Activated CD4-positive, alpha-beta memory T cell treated with anti-CD3 and anti-CD28 coated beads for 36 hours (primary cell): ENCODE measurements at regions not wholly inside any gene's neighbourhood (a gene's known extent, or its start where the extent isn't known, plus 50 kb on each side); places are given as distances from the start of the nearest gene placed in this dataset.

ENCODE experiments used
- CTCF ChIA-PET: fragments of 350-600 bp; sonication (Branson Sonifier 250); formaldehyde crosslinking; loops from one replicate; lab custom pipeline; 2021; ENCODE audit warnings: antibody characterized with exemption, inconsistent platforms; lab: Charles Lee
- POLR2A ChIA-PET: fragments of 350-600 bp; sonication (Branson Sonifier 250); formaldehyde crosslinking; loops from one replicate; lab custom pipeline; 2021; ENCODE audit warnings: antibody characterized with exemption; lab: Charles Lee
- DNase-seq: peaks from one replicate; pipeline ENCODE4 v3.0.0-alpha.2; 2020
- H3K27ac Mint-ChIP-seq: one replicate; pipeline ENCODE4 v1.8.0; 2021; ENCODE audit warnings: mixed read lengths
- H3K27me3 Mint-ChIP-seq: one replicate; pipeline ENCODE4 v1.8.0; 2021; ENCODE audit warnings: mixed read lengths
- H3K36me3 Mint-ChIP-seq: one replicate; pipeline ENCODE4 v1.8.0; 2021; ENCODE audit warnings: mixed read lengths
- H3K4me1 Mint-ChIP-seq: one replicate; pipeline ENCODE4 v1.8.0; 2021; ENCODE audit warnings: low read depth, mixed read lengths
- H3K4me3 Mint-ChIP-seq: one replicate; pipeline ENCODE4 v1.8.0; 2021; ENCODE audit warnings: mild to moderate bottlenecking, mixed read lengths
- H3K9me3 Mint-ChIP-seq: one replicate; pipeline ENCODE4 v1.8.0; 2021; ENCODE audit warnings: mixed read lengths
- intact Hi-C: fragments of 100-400 bp; cut with micrococcal nuclease; formaldehyde crosslinking; loops from one replicate; pipeline ENCODE4 v1.15.1; 2023

GRCh38 chr14:100955201-100955600, 51.7 kb upstream of the RTL1 start:
- peaks cover 13% of the 10 kb centered on the region for H3K27me3 Mint-ChIP-seq
- H3K4me3 Mint-ChIP-seq = no peak overlapping the region
- no peaks in the 10 kb centered on the region for H3K9me3 Mint-ChIP-seq
- H3K36me3 Mint-ChIP-seq = no peaks in the 10 kb centered on the region
- POLR2A ChIA-PET = no interaction called here
- intact Hi-C loops = no loop called here
- H3K27ac Mint-ChIP-seq = no peak overlapping the region
- CTCF ChIA-PET = no interaction called here
- H3K4me1 Mint-ChIP-seq = no peaks in the 10 kb centered on the region
- no peak for DNase-seq

GRCh38 chr14:100962494-100962893, 59.0 kb upstream of the RTL1 start:
- intact Hi-C loops = no loop called here
- no peak for DNase-seq
- no peak overlapping the region for H3K4me3 Mint-ChIP-seq
- CTCF ChIA-PET = interaction anchor here (0.6 kb wide), 1 partner anchor 414 kb away, joined by 3 read pairs; no protein-coding TSS in a partner anchor
- no peaks in the 10 kb centered on the region for H3K4me1 Mint-ChIP-seq
- peaks cover 18% of the 10 kb centered on the region for H3K27me3 Mint-ChIP-seq
- no peak overlapping the region for H3K27ac Mint-ChIP-seq
- POLR2A ChIA-PET = no interaction called here
- no peaks in the 10 kb centered on the region for H3K36me3 Mint-ChIP-seq
- no peaks in the 10 kb centered on the region for H3K9me3 Mint-ChIP-seq

DNA sequence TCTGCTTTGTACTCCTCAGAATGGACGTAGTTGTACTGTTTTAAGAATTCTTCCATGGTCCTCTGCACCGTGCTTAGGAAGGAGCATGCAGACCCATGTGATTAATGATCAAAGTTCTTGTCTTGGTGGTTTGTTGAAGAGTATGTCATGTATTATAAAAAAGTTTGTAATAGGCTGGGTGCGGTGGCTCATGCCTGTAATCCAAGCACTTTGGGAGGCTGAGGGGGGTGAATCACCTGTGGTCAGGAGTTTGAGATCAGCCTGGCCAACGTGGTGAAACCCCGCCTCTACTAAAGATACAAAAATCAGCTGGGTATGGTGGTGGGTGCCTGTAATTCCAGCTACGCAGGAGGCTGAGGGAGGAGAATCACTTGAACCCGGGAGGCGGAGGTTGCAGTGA, 61.8 kb upstream of the RTL1 start:
- Mint-ChIP-seq H3K27ac (no peak overlapping the region), H3K4me3 (no peak overlapping the region), H3K9me3 (no peaks in the 10 kb centered on the region), H3K27me3 (peaks cover 9% of the 10 kb centered on the region), H3K36me3 (no peaks in the 10 kb centered on the region), H3K4me1 (no peaks in the 10 kb centered on the region)
- intact Hi-C loops = no loop called here
- POLR2A ChIA-PET = no interaction called here
- CTCF ChIA-PET = no interaction called here
- no peak for DNase-seq

DNA sequence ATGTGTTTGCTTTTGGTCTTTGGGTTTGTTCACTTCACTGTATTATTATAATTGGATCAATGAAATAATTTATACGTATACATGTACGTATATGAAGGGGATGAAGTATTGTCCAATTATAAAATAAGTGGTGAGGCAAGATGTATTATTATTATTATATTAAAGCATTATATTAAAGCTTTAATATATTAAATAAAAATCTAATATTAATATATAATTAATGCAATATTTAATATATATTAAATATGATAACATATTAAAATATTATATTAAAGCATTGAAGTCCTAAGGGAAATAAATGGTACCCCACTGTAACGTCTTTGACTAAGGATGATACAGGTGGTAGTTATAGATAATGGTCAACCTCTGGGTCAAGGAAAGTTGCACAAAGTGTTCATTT, 63.7 kb upstream of the RTL1 start:
- Mint-ChIP-seq H3K36me3 (no peaks in the 10 kb centered on the region), H3K27ac (no peak overlapping the region), H3K4me3 (no peak overlapping the region), H3K27me3 (peaks cover 6% of the 10 kb centered on the region), H3K4me1 (no peaks in the 10 kb centered on the region), H3K9me3 (no peaks in the 10 kb centered on the region)
- ChIA-PET CTCF (no interaction called here), POLR2A (no interaction called here)
- no peak for DNase-seq
- intact Hi-C loops = no loop called here

DNA sequence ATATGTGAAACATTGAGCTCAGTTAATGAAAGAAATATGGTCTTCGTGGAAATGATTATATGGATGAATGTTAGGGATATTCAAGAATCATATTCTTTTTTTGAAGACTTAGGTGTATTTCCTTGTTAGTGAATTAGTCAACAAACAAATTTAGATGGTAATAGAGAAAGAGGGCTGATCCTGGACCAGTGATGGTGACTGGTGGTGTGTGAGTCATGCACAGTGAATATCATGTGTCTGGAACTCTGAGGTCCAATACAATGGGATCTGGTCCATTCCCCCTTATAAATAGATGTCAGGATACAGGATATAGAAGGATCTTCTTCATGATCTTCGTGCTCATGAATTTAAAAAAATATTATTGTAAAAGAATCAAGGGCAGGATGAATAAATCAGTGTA, 64.4 kb upstream of the RTL1 start:
- DNase-seq = no peak
- H3K4me1 Mint-ChIP-seq = no peaks in the 10 kb centered on the region
- ChIA-PET CTCF (no interaction called here), POLR2A (no interaction called here)
- intact Hi-C loops = no loop called here
- H3K36me3 Mint-ChIP-seq = no peaks in the 10 kb centered on the region
- H3K27ac Mint-ChIP-seq = no peak overlapping the region
- no peaks in the 10 kb centered on the region for H3K9me3 Mint-ChIP-seq
- no peak overlapping the region for H3K4me3 Mint-ChIP-seq
- peaks cover 8% of the 10 kb centered on the region for H3K27me3 Mint-ChIP-seq

DNA sequence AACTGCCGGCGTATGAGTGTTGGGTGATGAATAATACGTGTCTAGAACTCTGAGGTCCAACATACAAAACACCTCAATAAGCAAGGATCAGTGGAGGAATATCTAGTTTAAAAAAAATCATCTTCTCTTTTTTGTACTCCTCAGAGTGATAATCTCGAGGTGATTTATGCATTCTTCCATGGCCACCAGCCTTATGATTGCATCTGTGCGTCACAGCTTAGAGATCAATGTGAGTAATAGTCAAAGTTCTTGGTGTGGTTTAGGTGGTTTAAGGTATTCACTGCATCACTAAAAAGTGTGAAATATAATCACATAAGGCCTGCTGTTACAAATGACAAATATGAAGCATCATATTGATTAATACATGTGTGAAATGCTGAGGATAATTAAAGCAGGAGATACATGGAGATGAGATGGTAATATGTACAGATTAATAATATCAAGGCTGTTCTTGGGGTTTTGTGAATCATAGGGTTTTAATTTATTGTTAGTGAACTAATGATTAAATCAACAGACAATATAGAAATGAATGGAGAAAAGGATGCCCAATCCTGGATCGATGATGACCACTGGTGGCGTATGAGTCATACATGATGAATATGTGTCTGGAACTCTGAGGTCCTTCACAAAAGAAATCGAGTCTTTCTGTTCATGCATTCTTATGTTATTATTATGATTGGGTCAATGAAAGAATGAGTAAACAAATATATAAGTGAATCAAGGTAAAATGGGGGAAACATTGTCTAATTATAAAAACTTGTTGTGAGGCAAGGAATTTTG, 68.8 kb upstream of the RTL1 start:
- no peaks in the 10 kb centered on the region for H3K36me3 Mint-ChIP-seq
- no peak for DNase-seq
- intact Hi-C loops = no loop called here
- no peaks in the 10 kb centered on the region for H3K4me1 Mint-ChIP-seq
- no peaks in the 10 kb centered on the region for H3K9me3 Mint-ChIP-seq
- ChIA-PET CTCF (no interaction called here), POLR2A (no interaction called here)
- H3K27ac Mint-ChIP-seq = no peak overlapping the region
- H3K27me3 Mint-ChIP-seq = peaks cover 7% of the 10 kb centered on the region
- H3K4me3 Mint-ChIP-seq = no peak overlapping the region

GRCh38 chr14:100975671-100976070, 72.1 kb upstream of the RTL1 start:
- peaks cover 9% of the 10 kb centered on the region for H3K27me3 Mint-ChIP-seq
- DNase-seq = no peak
- no peaks in the 10 kb centered on the region for H3K9me3 Mint-ChIP-seq
- ChIA-PET POLR2A (no interaction called here), CTCF (no interaction called here)
- no peaks in the 10 kb centered on the region for H3K4me1 Mint-ChIP-seq
- H3K27ac Mint-ChIP-seq = no peak overlapping the region
- H3K36me3 Mint-ChIP-seq = no peaks in the 10 kb centered on the region
- H3K4me3 Mint-ChIP-seq = no peak overlapping the region
- intact Hi-C loops = no loop called here

DNA sequence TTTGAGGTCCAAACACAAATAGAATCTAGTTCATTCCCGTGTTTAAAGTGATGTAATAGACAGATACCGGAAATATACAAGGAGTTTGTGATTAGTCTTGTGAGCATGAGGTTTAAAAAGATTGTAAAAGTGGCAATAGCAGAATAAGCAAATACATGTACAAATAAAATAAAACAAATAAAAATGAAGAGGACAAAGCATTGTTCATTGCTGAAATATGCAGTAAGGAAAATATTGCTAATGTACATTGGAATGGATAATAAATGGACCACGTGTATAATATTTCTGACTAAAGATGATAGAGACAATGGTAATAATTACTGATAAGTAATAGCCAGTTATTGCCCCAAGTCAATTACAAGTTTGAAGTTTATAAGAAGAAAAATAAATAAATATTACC, 75.6 kb upstream of the RTL1 start:
- no peaks in the 10 kb centered on the region for H3K9me3 Mint-ChIP-seq
- no peaks in the 10 kb centered on the region for H3K36me3 Mint-ChIP-seq
- no peak overlapping the region for H3K4me3 Mint-ChIP-seq
- H3K27ac Mint-ChIP-seq = no peak overlapping the region
- ChIA-PET POLR2A (no interaction called here), CTCF (no interaction called here)
- DNase-seq = no peak
- intact Hi-C loops = no loop called here
- peaks cover 9% of the 10 kb centered on the region for H3K27me3 Mint-ChIP-seq
- no peaks in the 10 kb centered on the region for H3K4me1 Mint-ChIP-seq

DNA sequence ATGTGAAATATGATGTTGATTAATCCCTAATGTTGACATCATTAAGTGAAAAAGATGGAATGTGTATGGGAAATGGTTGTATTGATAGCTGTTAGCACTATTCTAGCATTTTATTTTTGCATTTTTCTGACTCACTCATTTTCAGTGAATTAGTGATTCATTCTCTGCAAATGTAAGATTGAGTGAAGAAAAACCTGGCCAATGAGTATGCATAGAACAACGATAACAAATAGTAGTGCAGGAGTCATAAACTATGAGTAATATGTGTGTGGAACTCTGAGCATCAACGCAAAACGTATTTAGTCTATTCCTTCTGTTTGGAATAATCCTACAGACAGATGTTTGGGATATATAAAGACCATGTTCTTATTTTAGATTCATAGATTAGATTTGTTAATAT, 76.3 kb upstream of the RTL1 start:
- Mint-ChIP-seq H3K9me3 (no peaks in the 10 kb centered on the region), H3K36me3 (no peaks in the 10 kb centered on the region), H3K27ac (no peak overlapping the region), H3K4me3 (no peak overlapping the region), H3K27me3 (peaks cover 9% of the 10 kb centered on the region), H3K4me1 (no peaks in the 10 kb centered on the region)
- DNase-seq = no peak
- POLR2A ChIA-PET = no interaction called here
- CTCF ChIA-PET = no interaction called here
- intact Hi-C loops = no loop called here

- ChIA-PET POLR2A (no interaction called here), CTCF (no interaction called here)
- no peaks in the 10 kb centered on the region for H3K4me1 Mint-ChIP-seq
- no peak overlapping the region for H3K27ac Mint-ChIP-seq
- H3K9me3 Mint-ChIP-seq = no peaks in the 10 kb centered on the region
- intact Hi-C loops = no loop called here
- no peak for DNase-seq
- no peak overlapping the region for H3K4me3 Mint-ChIP-seq
- H3K36me3 Mint-ChIP-seq = no peaks in the 10 kb centered on the region
- H3K27me3 Mint-ChIP-seq = peaks cover 9% of the 10 kb centered on the region
These were observed 77.3 kb upstream of the RTL1 start for GRCh38 chr14:100980823-100981222.

GRCh38 chr14:100981809-100982208, 78.3 kb upstream of the RTL1 start:
- Mint-ChIP-seq H3K27me3 (peaks cover 11% of the 10 kb centered on the region), H3K9me3 (no peaks in the 10 kb centered on the region), H3K36me3 (no peaks in the 10 kb centered on the region), H3K27ac (no peak overlapping the region), H3K4me3 (no peak overlapping the region), H3K4me1 (no peaks in the 10 kb centered on the region)
- intact Hi-C loops = no loop called here
- DNase-seq = no peak
- POLR2A ChIA-PET = no interaction called here
- CTCF ChIA-PET = no interaction called here

DNA sequence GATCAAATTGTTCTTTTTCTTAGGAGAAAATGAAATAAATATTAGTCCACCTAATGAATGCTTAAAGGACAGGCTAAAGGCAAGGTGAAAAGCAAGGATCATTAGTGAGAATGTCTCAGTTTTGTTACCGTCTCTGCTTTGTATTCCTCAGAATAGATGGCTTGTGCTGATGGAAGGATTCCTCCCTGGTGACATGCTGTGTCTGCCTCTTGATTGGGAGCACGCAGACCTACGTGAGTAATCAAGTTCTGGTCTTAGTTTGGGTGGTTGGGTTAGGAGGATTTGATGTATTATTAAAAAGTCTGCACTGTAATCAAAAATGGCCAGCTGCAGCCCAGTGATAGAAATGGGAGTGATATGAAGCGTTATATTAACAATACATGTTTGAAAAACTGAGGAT, 78.8 kb upstream of the RTL1 start:
- H3K36me3 Mint-ChIP-seq = no peaks in the 10 kb centered on the region
- H3K4me1 Mint-ChIP-seq = no peaks in the 10 kb centered on the region
- H3K27ac Mint-ChIP-seq = no peak overlapping the region
- H3K4me3 Mint-ChIP-seq = no peak overlapping the region
- H3K27me3 Mint-ChIP-seq = peaks cover 13% of the 10 kb centered on the region
- intact Hi-C loops = no loop called here
- CTCF ChIA-PET = no interaction called here
- POLR2A ChIA-PET = no interaction called here
- DNase-seq = no peak
- no peaks in the 10 kb centered on the region for H3K9me3 Mint-ChIP-seq

- POLR2A ChIA-PET = no interaction called here
- no peak for DNase-seq
- peaks cover 10% of the 10 kb centered on the region for H3K27me3 Mint-ChIP-seq
- no peaks in the 10 kb centered on the region for H3K36me3 Mint-ChIP-seq
- no peaks in the 10 kb centered on the region for H3K4me1 Mint-ChIP-seq
- no peak overlapping the region for H3K27ac Mint-ChIP-seq
- CTCF ChIA-PET = no interaction called here
- intact Hi-C loops = no loop called here
- H3K4me3 Mint-ChIP-seq = no peak overlapping the region
- no peaks in the 10 kb centered on the region for H3K9me3 Mint-ChIP-seq
These were observed 79.2 kb upstream of the RTL1 start for GRCh38 chr14:100982762-100983161.
